Neural crest cell (in vitro differentiated cells): ENCODE measurements at regions not wholly inside any gene's neighbourhood (a gene's known extent, or its start where the extent isn't known, plus 50 kb on each side); places are given as distances from the start of the nearest gene placed in this dataset.

Experiments used
- DNase-seq: peaks from one replicate; pipeline ENCODE4 v3.0.0; 2021; ENCODE audit warnings: low read depth, mixed read lengths, low spot score
- H3K27ac Mint-ChIP-seq: one replicate; pipeline ENCODE4 v1.8.0; 2021; ENCODE audit warnings: mild to moderate bottlenecking, mixed read lengths; ENCODE audit not compliant: unreplicated experiment
- H3K27me3 Mint-ChIP-seq: 2 replicates; pipeline ENCODE4 v1.8.0; 2021; ENCODE audit warnings: low read depth, mild to moderate bottlenecking, mixed read lengths
- H3K36me3 Mint-ChIP-seq: 2 replicates; pipeline ENCODE4 v1.8.0; 2021; ENCODE audit warnings: low read depth, mild to moderate bottlenecking, mixed read lengths
- H3K4me1 Mint-ChIP-seq: 2 replicates; pipeline ENCODE4 v1.8.0; 2021; ENCODE audit warnings: mixed read lengths
- H3K4me3 Mint-ChIP-seq: one replicate; pipeline ENCODE4 v1.8.0; 2021; ENCODE audit warnings: mild to moderate bottlenecking, mixed read lengths
- H3K9me3 Mint-ChIP-seq: 2 replicates; pipeline ENCODE4 v1.8.0; 2021; ENCODE audit warnings: mixed read lengths
- CTCF ChIP-seq: fragments of 200-600 bp; sonication (generic); conservative IDR thresholded peaks from 2 replicates; pipeline ENCODE4 v1.5.0; 2021; ENCODE audit warnings: antibody characterized with exemption, mild to moderate bottlenecking

GRCh38 chr2:173761603-173762119 is 203.5 kb downstream of the SP3 start:
- DNase-seq: no peak

GRCh38 chr2:173762221-173762620 is 203.0 kb downstream of the SP3 start:
- Mint-ChIP-seq H3K27ac (no peak overlapping the region), H3K27me3 (no peaks in the 10 kb centered on the region), H3K36me3 (no peaks in the 10 kb centered on the region), H3K4me1 (peaks cover 17% of the 10 kb centered on the region), H3K9me3 (no peaks in the 10 kb centered on the region), H3K4me3 (no peak overlapping the region)
- DNase-seq: no peak
- no peak for TF ChIP-seq CTCF

More at GRCh38 chr2:173761603-173762119, 203.5 kb downstream of the SP3 start:
- Mint-ChIP-seq H3K36me3 (no peaks in the 10 kb centered on the region), H3K27me3 (no peaks in the 10 kb centered on the region), H3K4me1 (peaks cover 17% of the 10 kb centered on the region), H3K9me3 (no peaks in the 10 kb centered on the region), H3K4me3 (no peak overlapping the region), H3K27ac (no peak overlapping the region)
- no peak for TF ChIP-seq CTCF

GRCh38 chr2:173762864-173763263 is 202.3 kb downstream of the SP3 start:
- peaks cover 12% of the 10 kb centered on the region for H3K4me1 Mint-ChIP-seq
- no peak for DNase-seq
- no peak overlapping the region for H3K27ac Mint-ChIP-seq
- no peak overlapping the region for H3K4me3 Mint-ChIP-seq
- H3K9me3 Mint-ChIP-seq: no peaks in the 10 kb centered on the region
- TF ChIP-seq CTCF: no peak
- no peaks in the 10 kb centered on the region for H3K36me3 Mint-ChIP-seq
- no peaks in the 10 kb centered on the region for H3K27me3 Mint-ChIP-seq

- DNase-seq: no peak
- no peaks in the 10 kb centered on the region for H3K36me3 Mint-ChIP-seq
- no peak overlapping the region for H3K27ac Mint-ChIP-seq
- TF ChIP-seq CTCF: no peak
- no peak overlapping the region for H3K4me3 Mint-ChIP-seq
- H3K9me3 Mint-ChIP-seq: no peaks in the 10 kb centered on the region
- peaks cover 10% of the 10 kb centered on the region for H3K4me1 Mint-ChIP-seq
- H3K27me3 Mint-ChIP-seq: no peaks in the 10 kb centered on the region
Observed at GRCh38 chr2:173763641-173764040, 201.5 kb downstream of the SP3 start.

GRCh38 chr2:173764094-173764493 is 201.1 kb downstream of the SP3 start:
- Mint-ChIP-seq H3K27ac (no peak overlapping the region), H3K27me3 (no peaks in the 10 kb centered on the region)
- no peak for TF ChIP-seq CTCF

More at GRCh38 chr2:173764094-173764493, 201.1 kb downstream of the SP3 start:
- H3K9me3 Mint-ChIP-seq: no peaks in the 10 kb centered on the region
- H3K4me3 Mint-ChIP-seq: no peak overlapping the region
- peaks cover 10% of the 10 kb centered on the region for H3K4me1 Mint-ChIP-seq
- H3K36me3 Mint-ChIP-seq: no peaks in the 10 kb centered on the region
- DNase-seq: no peak
